ENCODE measurements at regions not wholly inside any gene's neighbourhood (a gene's known extent, or its start where the extent isn't known, plus 50 kb on each side); places are given as distances from the start of the nearest gene placed in this dataset.

- Histone ChIP-seq H3K4me3 (ENCODE audit: low read length) (no peak overlapping the region), H4K20me1 (ENCODE audit: insufficient read depth) (no peaks in the 10 kb centered on the region), H2AFZ (ENCODE audit: low read depth, low read length) (no peak overlapping the region), H3K27me3 (ENCODE audit: insufficient read depth, low read depth, low read length) (no peaks in the 10 kb centered on the region), H3K9me3 (ENCODE audit: low read length) (no peaks in the 10 kb centered on the region), H3F3A (ENCODE audit: insufficient read depth, low read length, poor library complexity, severe bottlenecking) (no peaks in the 10 kb centered on the region), H3K9ac (ENCODE audit: low read length) (no peak overlapping the region), H3K4me2 (ENCODE audit: low read length) (no peak overlapping the region), H3K27ac (ENCODE audit: low read length) (no peak overlapping the region), H3K9me2 (ENCODE audit: insufficient read depth, low read length) (no peaks in the 10 kb centered on the region), H3K79me2 (replicated peaks; ENCODE audit: insufficient read depth, low read length) (no peaks in the 10 kb centered on the region), H3K36me3 (ENCODE audit: insufficient read depth, low read length) (no peaks in the 10 kb centered on the region)
- TF ChIP-seq CTCF (IDR thresholded peaks at IDR 0.05; ENCODE audit: poor library complexity, severe bottlenecking), result no peak
Observed at GRCh38 chr1:5623399-5623798, 368.8 kb downstream of the NPHP4 start.

- TF ChIP-seq REST (IDR thresholded peaks at IDR 0.05; ENCODE audit: borderline replicate concordance) (no peak), POLR2AphosphoS5 (IDR thresholded peaks at IDR 0.05) (no peak), MXI1 (conservative IDR thresholded peaks at IDR 0.05; ENCODE audit: poor library complexity, severe bottlenecking) (no peak), EZH2 (IDR thresholded peaks at IDR 0.05; ENCODE audit: borderline replicate concordance, insufficient read depth, low read length, poor library complexity, severe bottlenecking) (no peak), EP300 (conservative IDR thresholded peaks at IDR 0.05; ENCODE audit: poor library complexity, severe bottlenecking) (no peak), TAF1 (IDR thresholded peaks at IDR 0.05; ENCODE audit: low read depth) (no peak), SMC3 (conservative IDR thresholded peaks at IDR 0.05; ENCODE audit: poor library complexity) (no peak), CTCF (IDR thresholded peaks at IDR 0.05; ENCODE audit: poor library complexity, severe bottlenecking) (no peak), RAD21 (conservative IDR thresholded peaks at IDR 0.05) (no peak)
- H3K27me3 ChIP-seq (ENCODE audit: insufficient read depth, low read depth, low read length), result no peaks in the 10 kb centered on the region
- no peak overlapping the region for H3K4me3 ChIP-seq (ENCODE audit: low read length)
- H3K9me2 ChIP-seq (ENCODE audit: insufficient read depth, low read length), result no peaks in the 10 kb centered on the region
- H3K36me3 ChIP-seq (ENCODE audit: insufficient read depth, low read length), result no peaks in the 10 kb centered on the region
- no peaks in the 10 kb centered on the region for H4K20me1 ChIP-seq (ENCODE audit: insufficient read depth)
- no peaks in the 10 kb centered on the region for H3K79me2 ChIP-seq (replicated peaks; ENCODE audit: insufficient read depth, low read length)
- no peaks in the 10 kb centered on the region for H3F3A ChIP-seq (ENCODE audit: insufficient read depth, low read length, poor library complexity, severe bottlenecking)
- H3K27ac ChIP-seq (ENCODE audit: low read length), result no peak overlapping the region
- H3K4me2 ChIP-seq (ENCODE audit: low read length), result no peak overlapping the region
- no peak overlapping the region for H2AFZ ChIP-seq (ENCODE audit: low read depth, low read length)
- H3K9me3 ChIP-seq (ENCODE audit: low read length), result no peaks in the 10 kb centered on the region
- no peak overlapping the region for H3K9ac ChIP-seq (ENCODE audit: low read length)
Observed at GRCh38 chr1:5622412-5622811, 369.8 kb downstream of the NPHP4 start.
